ENCODE measurements at regions not wholly inside any gene's neighbourhood (a gene's known extent, or its start where the extent isn't known, plus 50 kb on each side); places are given as distances from the start of the nearest gene placed in this dataset.

DNA sequence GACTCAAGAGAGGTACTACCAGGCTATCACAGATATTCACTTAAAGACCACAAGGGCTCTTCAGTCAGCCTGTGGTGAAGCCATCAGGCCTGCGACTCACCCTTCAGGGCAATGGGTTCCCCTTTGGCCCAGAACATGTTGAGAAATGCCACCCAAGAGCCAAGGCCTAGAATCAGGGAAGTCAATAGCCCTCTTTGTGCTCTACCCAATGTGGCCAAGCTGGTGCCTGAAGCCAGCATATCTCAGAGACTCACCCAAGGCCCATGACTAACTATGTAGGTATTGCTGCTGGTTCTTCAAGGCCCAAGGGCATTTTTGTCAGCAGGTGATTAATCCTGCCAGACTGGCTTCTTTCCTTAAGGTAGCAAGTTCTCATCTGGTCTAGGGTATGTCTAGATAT is 338.9 kb upstream of the SETBP1 start:
- Mint-ChIP-seq H3K4me1 (peaks cover 4% of the 10 kb centered on the region), H3K27me3 (ENCODE audit: insufficient read depth, low read depth) (no peaks in the 10 kb centered on the region), H3K4me3 (no peak overlapping the region), H3K9me3 (no peaks in the 10 kb centered on the region), H3K27ac (no peak overlapping the region), H3K36me3 (no peaks in the 10 kb centered on the region)
- no peak overlapping the region for H2AFZ ChIP-seq (replicated peaks)
- H3K27ac ChIP-seq, result no peak overlapping the region
- H3K36me3 ChIP-seq, result no peaks in the 10 kb centered on the region
- H3K4me3 ChIP-seq, result no peak overlapping the region
- no peak for DNase-seq (ENCODE audit: low spot score)
- no peak overlapping the region for H3K9ac ChIP-seq
- H3F3A ChIP-seq (ENCODE audit: low read depth), result no peaks in the 10 kb centered on the region
- H3K27me3 ChIP-seq, result no peaks in the 10 kb centered on the region
- TF ChIP-seq, protein P1, sequence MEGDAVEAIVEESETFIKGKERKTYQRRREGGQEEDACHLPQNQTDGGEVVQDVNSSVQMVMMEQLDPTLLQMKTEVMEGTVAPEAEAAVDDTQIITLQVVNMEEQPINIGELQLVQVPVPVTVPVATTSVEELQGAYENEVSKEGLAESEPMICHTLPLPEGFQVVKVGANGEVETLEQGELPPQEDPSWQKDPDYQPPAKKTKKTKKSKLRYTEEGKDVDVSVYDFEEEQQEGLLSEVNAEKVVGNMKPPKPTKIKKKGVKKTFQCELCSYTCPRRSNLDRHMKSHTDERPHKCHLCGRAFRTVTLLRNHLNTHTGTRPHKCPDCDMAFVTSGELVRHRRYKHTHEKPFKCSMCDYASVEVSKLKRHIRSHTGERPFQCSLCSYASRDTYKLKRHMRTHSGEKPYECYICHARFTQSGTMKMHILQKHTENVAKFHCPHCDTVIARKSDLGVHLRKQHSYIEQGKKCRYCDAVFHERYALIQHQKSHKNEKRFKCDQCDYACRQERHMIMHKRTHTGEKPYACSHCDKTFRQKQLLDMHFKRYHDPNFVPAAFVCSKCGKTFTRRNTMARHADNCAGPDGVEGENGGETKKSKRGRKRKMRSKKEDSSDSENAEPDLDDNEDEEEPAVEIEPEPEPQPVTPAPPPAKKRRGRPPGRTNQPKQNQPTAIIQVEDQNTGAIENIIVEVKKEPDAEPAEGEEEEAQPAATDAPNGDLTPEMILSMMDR (IDR thresholded peaks at IDR 0.05), result no peak
- no peak for TF ChIP-seq EZH2 (IDR thresholded peaks at IDR 0.05)
- TF ChIP-seq EZH2phosphoT487 (IDR thresholded peaks at IDR 0.05), result no peak
- H3K9me3 ChIP-seq (ENCODE audit: low read depth), result peaks cover 8% of the 10 kb centered on the region
- H4K20me1 ChIP-seq (ENCODE audit: low read depth), result no peaks in the 10 kb centered on the region
- no peak overlapping the region for H3K4me2 ChIP-seq
- H3K79me2 ChIP-seq (ENCODE audit: low read depth), result no peaks in the 10 kb centered on the region
- H3K4me1 ChIP-seq, result no peaks in the 10 kb centered on the region

DNA sequence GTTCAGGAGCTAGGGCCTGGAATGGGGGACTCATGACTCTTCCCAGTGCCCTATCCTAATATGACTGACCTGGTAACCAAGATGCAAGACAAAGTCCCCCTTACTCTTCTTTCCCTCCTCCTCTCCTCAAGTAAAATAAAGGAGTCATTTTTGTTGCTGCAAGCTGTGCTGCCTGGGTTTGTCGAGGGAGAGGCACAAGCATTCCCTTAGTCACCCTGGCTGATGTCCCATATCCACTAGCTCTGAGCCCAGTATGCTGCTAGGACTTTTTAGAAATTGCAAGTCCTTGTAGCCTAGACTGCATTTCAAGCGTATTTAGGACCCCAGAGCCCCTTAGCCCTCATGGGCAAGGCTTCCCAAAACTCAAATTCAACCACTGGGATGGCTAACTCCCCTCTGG is 338.5 kb upstream of the SETBP1 start:
- DNase-seq (ENCODE audit: low spot score), result no peak
- H3K4me1 ChIP-seq, result no peaks in the 10 kb centered on the region
- H3K4me2 ChIP-seq, result no peak overlapping the region
- H3K4me3 Mint-ChIP-seq, result no peak overlapping the region
- no peaks in the 10 kb centered on the region for H3K36me3 Mint-ChIP-seq
- no peaks in the 10 kb centered on the region for H3F3A ChIP-seq (ENCODE audit: low read depth)
- no peak overlapping the region for H3K27ac ChIP-seq
- H3K27me3 ChIP-seq, result no peaks in the 10 kb centered on the region
- H3K9me3 Mint-ChIP-seq, result no peaks in the 10 kb centered on the region
- H3K36me3 ChIP-seq, result no peaks in the 10 kb centered on the region
- peaks cover 8% of the 10 kb centered on the region for H3K9me3 ChIP-seq (ENCODE audit: low read depth)
- no peak overlapping the region for H3K27ac Mint-ChIP-seq
- H2AFZ ChIP-seq (replicated peaks), result no peak overlapping the region
- no peak overlapping the region for H3K4me3 ChIP-seq
- H3K9ac ChIP-seq, result no peak overlapping the region
- no peaks in the 10 kb centered on the region for H3K27me3 Mint-ChIP-seq (ENCODE audit: insufficient read depth, low read depth)
- H4K20me1 ChIP-seq (ENCODE audit: low read depth), result no peaks in the 10 kb centered on the region
- TF ChIP-seq EZH2 (IDR thresholded peaks at IDR 0.05) (no peak), EZH2phosphoT487 (IDR thresholded peaks at IDR 0.05) (no peak)
- TF ChIP-seq, protein P1 (IDR thresholded peaks at IDR 0.05), result no peak
- peaks cover 4% of the 10 kb centered on the region for H3K4me1 Mint-ChIP-seq
- no peaks in the 10 kb centered on the region for H3K79me2 ChIP-seq (ENCODE audit: low read depth)

DNA sequence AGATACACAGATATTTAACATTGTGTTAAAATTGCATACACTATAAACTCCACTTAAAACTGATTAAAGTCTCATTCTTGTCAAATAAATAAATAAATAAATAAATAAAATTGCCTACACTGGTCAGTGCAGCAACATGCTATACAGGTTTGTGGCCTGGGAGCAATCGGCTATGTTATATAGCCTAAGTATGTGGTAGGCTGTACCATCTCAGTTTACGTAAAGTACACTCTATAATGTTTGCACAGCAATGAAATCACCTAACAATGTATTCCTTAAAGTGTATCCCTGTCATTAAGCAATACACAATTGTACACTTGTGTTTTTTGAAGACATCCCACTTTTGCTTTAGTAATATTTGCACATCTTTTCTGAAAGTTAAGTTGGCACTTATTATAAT is 337.7 kb upstream of the SETBP1 start:
- Histone ChIP-seq H3K36me3 (no peaks in the 10 kb centered on the region), H3K9me3 (ENCODE audit: low read depth) (peaks cover 7% of the 10 kb centered on the region), H3K4me3 (no peak overlapping the region), H3F3A (ENCODE audit: low read depth) (no peaks in the 10 kb centered on the region), H4K20me1 (ENCODE audit: low read depth) (no peaks in the 10 kb centered on the region), H3K4me2 (no peak overlapping the region), H2AFZ (replicated peaks) (no peak overlapping the region), H3K4me1 (no peaks in the 10 kb centered on the region), H3K9ac (no peak overlapping the region), H3K27ac (no peak overlapping the region), H3K79me2 (ENCODE audit: low read depth) (no peaks in the 10 kb centered on the region), H3K27me3 (no peaks in the 10 kb centered on the region)
- H3K36me3 Mint-ChIP-seq, result no peaks in the 10 kb centered on the region
- H3K4me3 Mint-ChIP-seq, result no peak overlapping the region
- TF ChIP-seq EZH2 (IDR thresholded peaks at IDR 0.05) (no peak), EZH2phosphoT487 (IDR thresholded peaks at IDR 0.05) (no peak)
- TF ChIP-seq, protein P1 (IDR thresholded peaks at IDR 0.05), result no peak
- no peaks in the 10 kb centered on the region for H3K9me3 Mint-ChIP-seq
- DNase-seq (ENCODE audit: low spot score), result no peak
- no peak overlapping the region for H3K27ac Mint-ChIP-seq
- H3K4me1 Mint-ChIP-seq, result peaks cover 4% of the 10 kb centered on the region
- H3K27me3 Mint-ChIP-seq (ENCODE audit: insufficient read depth, low read depth), result no peaks in the 10 kb centered on the region

All from neural progenitor cell (in vitro differentiated cells).